ENCODE measurements at regions not wholly inside any gene's neighbourhood (a gene's known extent, or its start where the extent isn't known, plus 50 kb on each side); places are given as distances from the start of the nearest gene placed in this dataset.

DNA sequence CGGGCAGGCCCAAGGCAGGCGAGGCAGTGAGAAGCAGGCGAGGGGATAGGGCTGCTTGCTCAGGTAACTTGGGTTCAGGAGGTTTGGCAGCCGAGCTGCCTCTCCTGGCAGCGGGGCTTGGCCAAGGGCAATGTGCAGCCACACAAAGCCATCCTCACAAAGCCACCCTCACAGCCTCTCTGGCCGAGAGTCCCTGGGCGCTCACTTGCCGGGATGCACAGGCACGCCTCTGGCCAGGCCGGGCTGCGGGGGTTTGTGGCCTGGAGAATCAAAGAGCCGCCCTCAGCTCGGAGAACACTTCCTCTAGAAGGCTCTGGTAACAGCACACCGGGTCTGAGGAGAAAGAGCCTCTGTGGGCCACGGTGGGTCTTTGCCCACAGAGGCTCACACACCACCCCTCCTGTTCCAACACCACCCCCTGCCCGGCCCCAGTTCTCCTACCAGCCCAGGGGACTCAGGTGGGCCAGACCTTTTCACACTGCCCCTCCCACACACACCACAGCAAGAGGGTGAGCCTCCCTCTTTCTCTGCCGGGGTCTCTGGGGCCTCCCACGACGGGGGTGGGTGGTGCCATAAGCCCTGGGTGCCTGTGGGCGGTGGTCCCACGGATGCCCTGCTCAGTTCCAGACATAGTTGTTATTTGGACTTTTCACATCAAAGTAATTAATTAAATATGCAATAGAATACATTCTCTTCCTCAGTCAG lies 186.9 kb downstream of the ZFP36L2 start:
- in situ Hi-C loops (cut with HindIII; ENCODE audit: low sequenced_read_pairs): loop anchor here (5.0 kb wide), 1 partner anchor 77 kb away; no protein-coding TSS in a partner anchor

- in situ Hi-C loops (cut with HindIII; ENCODE audit: low sequenced_read_pairs): no loop called here
Measured at GRCh38 chr2:43038696-43039094, 187.7 kb downstream of the ZFP36L2 start.

GRCh38 chr2:43038034-43038695 lies 188.2 kb downstream of the ZFP36L2 start:
- in situ Hi-C loops (cut with HindIII; ENCODE audit: low sequenced_read_pairs): no loop called here

- in situ Hi-C loops (cut with HindIII; ENCODE audit: low sequenced_read_pairs): no loop called here
Measured at GRCh38 chr2:43035922-43036321, 190.5 kb downstream of the ZFP36L2 start.

DNA sequence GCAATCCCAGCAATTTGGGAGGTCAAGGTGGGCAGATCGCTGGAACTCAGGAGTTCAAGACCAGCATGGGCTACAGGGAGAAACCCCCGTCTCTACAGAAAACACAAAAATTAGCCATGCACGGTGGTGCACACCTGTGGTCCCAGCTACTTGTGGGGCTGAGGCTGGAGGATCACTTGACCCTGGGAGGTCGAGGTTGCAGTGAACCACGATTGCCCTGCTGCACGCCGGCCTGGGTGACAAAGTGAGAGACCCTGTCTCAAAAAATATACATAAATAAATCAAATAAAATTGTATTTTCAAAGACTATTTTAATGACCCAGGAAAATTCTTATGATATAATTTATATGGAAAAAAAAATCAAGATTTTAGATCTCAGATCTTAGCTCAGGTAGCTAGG lies 191.5 kb downstream of the ZFP36L2 start:
- in situ Hi-C loops (cut with HindIII; ENCODE audit: low sequenced_read_pairs): no loop called here

DNA sequence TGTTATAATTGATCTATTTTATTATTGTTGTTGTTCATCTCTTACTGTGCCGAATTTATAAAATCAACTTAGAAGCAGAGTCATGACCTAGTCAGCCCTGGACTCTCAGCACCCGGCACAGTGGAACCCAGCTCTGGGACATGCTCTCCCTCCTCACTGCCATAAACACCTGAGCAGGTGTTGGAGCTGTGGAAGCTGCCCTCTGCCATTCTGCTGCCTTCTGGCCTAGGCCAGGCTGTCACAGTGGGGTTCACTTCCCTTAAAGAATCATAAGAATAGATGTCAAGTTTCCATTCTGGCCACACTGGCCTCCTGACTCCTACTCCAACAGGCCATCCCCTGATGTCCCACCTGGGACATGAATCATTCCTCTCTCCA lies 192.2 kb downstream of the ZFP36L2 start:
- in situ Hi-C loops (cut with HindIII; ENCODE audit: low sequenced_read_pairs): no loop called here

DNA sequence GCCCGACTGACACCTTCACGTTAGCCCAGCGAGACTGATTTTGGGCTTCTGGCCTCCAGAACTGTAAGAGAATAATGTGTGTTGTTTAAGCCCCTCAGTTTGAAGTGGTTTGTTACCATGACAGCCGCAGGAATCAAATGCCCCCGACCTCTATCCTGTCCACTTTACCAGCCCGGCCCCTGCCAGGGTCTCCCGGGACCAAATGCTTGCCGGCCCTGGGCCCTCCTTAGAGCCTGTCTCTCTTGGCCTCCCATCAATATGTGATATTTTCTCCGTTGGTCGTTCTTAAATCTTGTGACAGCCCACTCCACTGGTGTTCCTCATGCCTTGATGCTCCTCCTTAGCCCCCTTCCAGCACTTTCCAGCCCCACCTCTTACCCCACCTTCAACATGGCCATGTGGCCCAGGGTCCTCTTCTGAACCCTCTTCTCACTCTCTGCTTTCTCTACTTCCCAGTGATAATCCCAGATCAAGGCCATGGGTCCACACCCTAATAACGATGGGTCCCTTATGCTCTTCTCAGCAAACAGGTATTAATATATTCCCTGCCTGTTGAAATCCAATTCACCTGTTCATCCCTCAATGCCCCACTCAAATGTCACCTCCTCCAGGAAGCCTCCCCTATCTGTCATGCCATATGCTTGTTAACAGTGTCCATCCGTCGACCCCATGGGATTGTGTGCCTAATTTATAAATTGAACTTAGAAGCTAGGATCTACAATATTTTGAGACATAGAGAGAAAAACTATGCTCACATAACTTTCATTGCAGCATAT lies 192.8 kb downstream of the ZFP36L2 start:
- in situ Hi-C loops (cut with HindIII; ENCODE audit: low sequenced_read_pairs): no loop called here

- in situ Hi-C loops (cut with HindIII; ENCODE audit: low sequenced_read_pairs): no loop called here
Measured at GRCh38 chr2:43033016-43033270, 193.5 kb downstream of the ZFP36L2 start.

- in situ Hi-C loops (cut with HindIII; ENCODE audit: low sequenced_read_pairs): no loop called here
Measured at GRCh38 chr2:43032213-43033015, 194.0 kb downstream of the ZFP36L2 start.

- in situ Hi-C loops (cut with HindIII; ENCODE audit: low sequenced_read_pairs): no loop called here
Measured at GRCh38 chr2:43031471-43032212, 194.8 kb downstream of the ZFP36L2 start.

DNA sequence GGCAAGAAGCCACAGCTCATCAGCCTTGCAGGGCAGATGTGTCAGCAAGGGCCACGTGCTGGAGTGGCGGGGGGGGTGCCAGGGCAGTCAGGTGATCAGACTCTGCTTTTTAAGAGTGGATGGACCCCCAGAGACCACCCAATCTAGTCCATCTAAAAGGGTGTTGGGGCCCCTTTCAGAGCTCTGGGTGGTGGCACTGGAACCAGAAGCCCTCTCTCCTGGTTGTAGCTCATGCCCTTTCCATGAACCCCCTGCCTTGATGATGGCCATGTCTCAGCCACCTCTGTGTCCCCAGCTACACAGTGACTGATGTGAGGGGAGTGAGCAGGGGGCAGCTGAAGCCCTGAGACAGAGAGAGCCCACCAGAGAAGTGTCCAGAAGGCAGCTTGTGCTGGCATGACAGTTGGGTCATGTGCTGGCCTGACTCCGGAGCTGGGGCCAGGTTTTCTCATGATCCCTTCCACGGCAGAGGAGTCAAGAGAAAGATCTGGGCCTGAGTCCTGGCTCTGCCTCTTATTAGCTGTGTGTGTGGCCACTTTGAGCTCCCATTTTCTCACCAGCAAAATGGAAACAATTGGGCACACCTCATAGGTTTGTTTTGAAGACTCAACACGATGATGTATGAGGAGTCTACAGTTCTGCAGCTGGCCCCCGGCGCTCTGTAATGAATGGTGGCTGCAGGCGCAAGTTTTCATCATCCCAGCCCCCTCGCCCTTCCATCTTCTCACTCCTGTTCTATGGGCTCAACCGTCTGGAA lies 195.7 kb downstream of the ZFP36L2 start:
- in situ Hi-C loops (cut with HindIII; ENCODE audit: low sequenced_read_pairs): no loop called here

GRCh38 chr2:43029186-43029585 lies 197.2 kb downstream of the ZFP36L2 start:
- in situ Hi-C loops (cut with HindIII; ENCODE audit: low sequenced_read_pairs): no loop called here

- in situ Hi-C loops (cut with HindIII; ENCODE audit: low sequenced_read_pairs): no loop called here
Measured at GRCh38 chr2:43028188-43028587, 198.2 kb downstream of the ZFP36L2 start.

DNA sequence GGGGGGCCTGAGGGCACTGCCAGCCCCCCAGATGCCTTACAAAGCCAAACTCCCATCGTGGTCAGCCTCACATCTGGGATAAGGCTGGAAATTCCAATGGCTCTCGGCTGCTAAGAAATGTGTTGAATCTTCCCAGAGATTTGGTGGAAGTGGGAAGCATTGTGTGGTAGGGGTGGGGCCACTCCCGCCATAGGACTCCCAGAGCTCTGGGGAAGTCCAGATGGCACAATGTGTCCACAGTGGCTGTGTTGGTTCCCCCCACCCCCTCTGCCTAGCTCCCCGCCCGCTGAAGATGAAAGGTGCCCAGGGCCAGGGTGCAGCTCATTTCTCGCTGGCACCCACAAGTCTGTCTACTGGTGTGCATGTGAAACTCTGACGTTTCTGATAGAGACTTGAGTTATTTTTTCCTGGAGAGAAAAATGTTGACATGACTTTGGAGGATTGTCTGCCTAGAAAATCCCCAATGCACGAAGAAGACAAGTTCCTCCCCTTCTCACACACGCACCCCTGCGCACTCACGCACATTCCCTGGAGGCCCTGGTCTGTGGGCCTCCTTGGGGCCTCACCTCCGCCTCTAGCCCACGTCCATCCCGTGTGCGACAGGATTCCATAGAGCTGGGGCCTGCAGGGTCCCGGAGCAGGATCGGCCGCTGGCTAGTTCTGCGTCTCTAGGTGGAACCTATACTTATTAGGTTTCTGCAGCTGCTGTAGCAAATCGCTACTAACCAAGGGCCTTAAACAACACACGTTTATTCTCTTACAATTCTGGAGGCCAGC lies 199.1 kb downstream of the ZFP36L2 start:
- in situ Hi-C loops (cut with HindIII; ENCODE audit: low sequenced_read_pairs): no loop called here

DNA sequence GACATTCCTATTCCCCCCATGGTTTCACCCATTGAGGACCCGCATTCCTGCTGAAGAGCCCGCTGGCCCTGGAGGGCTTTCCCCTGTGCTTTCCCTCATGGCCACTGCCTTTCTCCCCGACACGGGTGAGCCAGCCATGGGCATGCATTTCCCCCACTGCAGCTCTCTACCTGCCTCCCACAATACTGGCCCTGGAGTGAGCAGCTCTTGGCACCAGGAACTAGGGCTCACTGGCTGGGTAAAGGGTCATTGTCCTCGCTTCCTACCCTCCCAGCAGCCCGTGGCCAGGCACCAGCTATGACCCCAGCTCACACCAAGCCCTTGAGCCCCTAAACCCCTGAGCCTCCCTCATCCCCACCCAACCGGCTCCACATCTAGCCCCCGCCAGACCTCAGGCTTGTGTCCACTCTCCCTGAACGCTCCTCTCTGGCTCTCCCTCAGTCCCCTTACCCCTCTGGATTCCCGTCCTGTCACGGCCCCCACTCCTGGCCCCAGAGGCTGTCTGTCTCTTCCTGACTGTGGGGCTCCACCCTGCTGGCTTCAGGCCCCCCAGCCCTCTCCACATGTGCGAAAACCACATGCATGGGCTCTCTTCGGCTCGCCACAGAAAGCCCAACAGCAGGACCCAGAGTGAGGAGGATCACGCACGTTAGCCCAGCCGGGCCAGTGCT lies 199.8 kb downstream of the ZFP36L2 start:
- in situ Hi-C loops (cut with HindIII; ENCODE audit: low sequenced_read_pairs): no loop called here

DNA sequence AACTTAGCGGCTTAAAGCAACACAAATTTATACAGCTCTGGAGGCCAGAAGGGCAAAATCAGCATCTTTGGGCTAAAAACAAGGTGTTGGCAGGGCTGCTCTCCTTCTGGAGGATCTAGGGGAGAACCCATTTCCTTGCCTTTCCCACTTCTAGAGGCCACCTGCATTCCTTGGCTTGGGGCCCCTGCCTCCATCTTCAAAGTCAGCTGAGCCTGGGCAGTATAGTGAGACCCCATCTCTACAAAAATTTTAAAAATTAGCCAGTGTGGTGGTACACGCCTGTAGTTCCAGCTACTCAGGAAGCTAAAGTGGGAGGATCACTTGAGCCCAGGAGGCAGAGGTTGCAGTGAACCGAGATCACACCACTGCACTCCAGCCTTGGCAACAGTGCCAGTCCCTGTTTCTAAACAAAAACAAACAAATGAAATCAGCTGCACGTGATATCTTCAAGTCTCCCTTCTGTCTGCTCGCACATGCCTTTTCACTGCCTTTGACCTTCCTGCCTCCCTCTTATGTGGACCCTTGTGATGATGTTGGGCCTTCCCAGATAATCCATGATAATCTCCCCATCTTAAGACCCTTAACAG lies 200.6 kb downstream of the ZFP36L2 start:
- in situ Hi-C loops (cut with HindIII; ENCODE audit: low sequenced_read_pairs): no loop called here

DNA sequence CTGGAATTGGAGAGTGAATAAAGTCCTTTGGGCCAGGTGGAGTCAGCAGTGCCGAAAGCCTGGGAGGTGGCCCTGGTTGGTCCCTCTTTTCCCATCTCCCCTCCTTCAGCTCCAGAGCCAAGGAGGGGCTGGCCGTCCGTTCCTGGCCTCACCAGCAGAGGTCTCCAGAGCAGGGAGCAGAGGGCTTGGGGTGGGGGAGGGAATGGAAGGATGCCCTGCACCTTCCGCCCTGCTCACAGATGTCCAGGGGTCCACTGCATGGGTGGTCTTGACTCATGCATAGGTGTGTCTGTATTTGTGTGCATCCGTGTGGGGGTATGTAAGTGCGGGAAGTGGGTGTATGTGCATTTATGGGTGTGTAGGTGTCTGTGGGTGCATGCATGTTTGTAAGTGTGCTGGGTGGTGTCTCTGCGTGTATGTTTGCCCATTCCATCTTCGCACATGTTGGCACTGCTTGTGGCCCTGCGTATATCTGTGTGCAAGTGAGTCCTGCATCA lies 201.8 kb downstream of the ZFP36L2 start:
- in situ Hi-C loops (cut with HindIII; ENCODE audit: low sequenced_read_pairs): no loop called here
